Bronchial epithelial cell (primary cell): ENCODE measurements at regions not wholly inside any gene's neighbourhood (a gene's known extent, or its start where the extent isn't known, plus 50 kb on each side); places are given as distances from the start of the nearest gene placed in this dataset.

ENCODE experiments used
- DNase-seq: peaks from one replicate; pipeline ENCODE4 v3.0.0-alpha.2; 2010; ENCODE audit warnings: low read depth
- FAIRE-seq: peaks from 2 replicates; lab custom pipeline; 2011; peaks lifted over from hg19 to GRCh38; lab: Jason Lieb, UNC
- H3K27me3 ChIP-seq: 2 replicates; pipeline ENCODE4 v1.5.1; 2011; ENCODE audit warnings: low read length; ENCODE audit not compliant: control insufficient read depth, insufficient read depth
- H3K36me3 ChIP-seq: 2 replicates; pipeline ENCODE4 v1.5.1; 2011; ENCODE audit warnings: low read length; ENCODE audit not compliant: control insufficient read depth, insufficient read depth
- H3K4me3 ChIP-seq: 2 replicates; pipeline ENCODE4 v1.5.1; 2011; ENCODE audit warnings: mild to moderate bottlenecking, low read depth, low read length, control low read depth
- TF ChIP-seq, protein P1 (sequence below): IDR thresholded peaks from 2 replicates; pipeline ENCODE4 v1.5.1; 2011; ENCODE audit warnings: mild to moderate bottlenecking, moderate library complexity, low read length, control low read depth, inconsistent platforms; ENCODE audit not compliant: insufficient read depth, severe bottlenecking

DNA sequence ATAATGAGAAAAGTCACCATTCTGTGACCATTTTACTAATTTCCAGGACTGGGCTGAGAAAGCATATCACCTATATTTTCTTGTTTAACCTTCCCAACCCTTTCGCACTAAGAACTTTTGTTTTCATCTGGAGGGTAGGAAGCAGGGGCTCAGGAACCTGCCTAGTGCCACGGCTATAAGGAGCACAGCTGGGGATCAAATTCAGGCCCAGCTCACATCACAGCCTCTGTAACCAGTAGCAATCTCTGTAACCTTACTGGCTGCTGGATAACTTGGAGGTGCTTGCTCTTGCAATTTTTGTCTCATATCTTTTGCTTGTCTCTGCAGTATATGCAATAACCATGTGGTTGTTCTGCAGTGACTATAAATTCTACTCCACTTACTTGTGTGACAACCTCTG, 62.0 kb downstream of the PABIR2 start:
- no peak for FAIRE-seq
- no peak for DNase-seq
- H3K36me3 ChIP-seq = no peaks in the 10 kb centered on the region
- no peaks in the 10 kb centered on the region for H3K27me3 ChIP-seq
- no peak overlapping the region for H3K4me3 ChIP-seq
- TF ChIP-seq, protein P1, sequence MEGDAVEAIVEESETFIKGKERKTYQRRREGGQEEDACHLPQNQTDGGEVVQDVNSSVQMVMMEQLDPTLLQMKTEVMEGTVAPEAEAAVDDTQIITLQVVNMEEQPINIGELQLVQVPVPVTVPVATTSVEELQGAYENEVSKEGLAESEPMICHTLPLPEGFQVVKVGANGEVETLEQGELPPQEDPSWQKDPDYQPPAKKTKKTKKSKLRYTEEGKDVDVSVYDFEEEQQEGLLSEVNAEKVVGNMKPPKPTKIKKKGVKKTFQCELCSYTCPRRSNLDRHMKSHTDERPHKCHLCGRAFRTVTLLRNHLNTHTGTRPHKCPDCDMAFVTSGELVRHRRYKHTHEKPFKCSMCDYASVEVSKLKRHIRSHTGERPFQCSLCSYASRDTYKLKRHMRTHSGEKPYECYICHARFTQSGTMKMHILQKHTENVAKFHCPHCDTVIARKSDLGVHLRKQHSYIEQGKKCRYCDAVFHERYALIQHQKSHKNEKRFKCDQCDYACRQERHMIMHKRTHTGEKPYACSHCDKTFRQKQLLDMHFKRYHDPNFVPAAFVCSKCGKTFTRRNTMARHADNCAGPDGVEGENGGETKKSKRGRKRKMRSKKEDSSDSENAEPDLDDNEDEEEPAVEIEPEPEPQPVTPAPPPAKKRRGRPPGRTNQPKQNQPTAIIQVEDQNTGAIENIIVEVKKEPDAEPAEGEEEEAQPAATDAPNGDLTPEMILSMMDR = no peak

- no peaks in the 10 kb centered on the region for H3K27me3 ChIP-seq
- TF ChIP-seq, protein P1 = no peak
- FAIRE-seq (no peak), DNase-seq (no peak)
- no peak overlapping the region for H3K4me3 ChIP-seq
- no peaks in the 10 kb centered on the region for H3K36me3 ChIP-seq
Observed at GRCh38 chrX:134734466-134734952, 62.5 kb downstream of the PABIR2 start.

- FAIRE-seq = no peak
- H3K36me3 ChIP-seq = no peaks in the 10 kb centered on the region
- TF ChIP-seq, protein P1 = no peak
- H3K4me3 ChIP-seq = no peak overlapping the region
- no peaks in the 10 kb centered on the region for H3K27me3 ChIP-seq
- DNase-seq = no peak
Observed at GRCh38 chrX:134733591-134733990, 63.4 kb downstream of the PABIR2 start.

GRCh38 chrX:134732676-134733075, 64.3 kb downstream of the PABIR2 start:
- H3K27me3 ChIP-seq = no peaks in the 10 kb centered on the region
- no peaks in the 10 kb centered on the region for H3K36me3 ChIP-seq
- no peak for FAIRE-seq
- TF ChIP-seq, protein P1 = no peak
- no peak for DNase-seq
- no peak overlapping the region for H3K4me3 ChIP-seq

- H3K27me3 ChIP-seq = no peaks in the 10 kb centered on the region
- DNase-seq (no peak), FAIRE-seq (no peak)
- TF ChIP-seq, protein P1 = no peak
- H3K36me3 ChIP-seq = no peaks in the 10 kb centered on the region
- no peak overlapping the region for H3K4me3 ChIP-seq
Observed at GRCh38 chrX:134732152-134732551, 64.9 kb downstream of the PABIR2 start.

DNA sequence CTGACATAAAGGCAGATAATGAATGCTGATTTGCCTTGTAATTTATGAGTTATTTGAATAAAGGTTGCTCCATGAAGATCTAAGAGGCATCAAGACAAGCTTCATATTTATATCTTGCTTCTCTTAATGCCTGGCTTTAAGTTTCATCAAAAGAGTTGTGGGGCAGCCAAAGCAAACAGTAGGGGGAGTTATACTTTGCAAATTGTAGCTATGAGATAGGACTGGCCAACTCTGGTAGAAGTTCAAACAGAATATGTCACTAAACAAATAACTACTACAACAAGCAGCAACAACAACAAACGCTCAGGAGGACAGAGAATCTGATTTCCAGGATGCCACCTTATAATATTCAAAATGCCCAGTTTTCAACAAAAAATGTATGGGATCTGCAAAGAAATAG, 69.1 kb upstream of the PLAC1 start:
- TF ChIP-seq, protein P1 = peak; percentile 16
- Histone ChIP-seq H3K4me3 (no peak overlapping the region), H3K27me3 (no peaks in the 10 kb centered on the region), H3K36me3 (no peaks in the 10 kb centered on the region)
- no peak for FAIRE-seq
- DNase-seq = peak; percentile 49
